MCF 10A (cell line): ENCODE measurements at regions not wholly inside any gene's neighbourhood (a gene's known extent, or its start where the extent isn't known, plus 50 kb on each side); places are given as distances from the start of the nearest gene placed in this dataset.

Experiments
- BruUV-seq: library from RNA; stranded (reverse); fragments of 400-500 nt; replicated peaks from 2 replicates; lab custom pipeline; 2021; lab: Mats Ljungman, UMichigan
- CTCF ChIA-PET: fragments of 300-600 bp; sonication (Branson Sonifier 250); formaldehyde crosslinking; extraction: SDS; loops from one replicate; lab custom pipeline; 2021; ENCODE audit warnings: antibody characterized with exemption, inconsistent platforms; lab: Yijun Ruan, JAX
- POLR2A ChIA-PET: fragments of 300-600, 350-650 bp; sonication (Branson Sonifier 250); formaldehyde crosslinking; extraction: SDS; loops from one replicate; lab custom pipeline; 2020; ENCODE audit warnings: antibody characterized with exemption, inconsistent platforms; lab: Yijun Ruan, JAX
- DNase-seq: peaks from one replicate; pipeline ENCODE4 v3.0.0-alpha.2; 2018; ENCODE audit not compliant: unreplicated experiment
- H3K27ac Mint-ChIP-seq: one replicate; pipeline ENCODE4 v1.8.0; 2022; ENCODE audit warnings: mild to moderate bottlenecking, low read depth, mixed read lengths; ENCODE audit not compliant: unreplicated experiment
- H3K27me3 Mint-ChIP-seq: one replicate; pipeline ENCODE4 v1.8.0; 2022; ENCODE audit warnings: mixed read lengths; ENCODE audit not compliant: insufficient read depth, unreplicated experiment
- H3K36me3 Mint-ChIP-seq: one replicate; pipeline ENCODE4 v1.8.0; 2022; ENCODE audit warnings: mild to moderate bottlenecking, moderate library complexity, mixed read lengths; ENCODE audit not compliant: insufficient read depth, unreplicated experiment
- H3K4me1 Mint-ChIP-seq: one replicate; pipeline ENCODE4 v1.8.0; 2022; ENCODE audit warnings: mixed read lengths; ENCODE audit not compliant: insufficient read depth, unreplicated experiment
- H3K4me3 Mint-ChIP-seq: one replicate; pipeline ENCODE4 v1.8.0; 2022; ENCODE audit warnings: mild to moderate bottlenecking, moderate library complexity, mixed read lengths; ENCODE audit not compliant: unreplicated experiment
- H3K9me3 Mint-ChIP-seq: one replicate; pipeline ENCODE4 v1.8.0; 2022; ENCODE audit warnings: mixed read lengths; ENCODE audit not compliant: unreplicated experiment
- intact Hi-C: fragments of 100-400 bp; cut with micrococcal nuclease; formaldehyde crosslinking; loops from 2 replicates; pipeline ENCODE4 v1.14.1; 2022
- TF ChIP-seq, protein P1 (sequence below): fragments of 200-600 bp; IDR thresholded peaks from one replicate; pipeline ENCODE4 v1.8.0; 2022; ENCODE audit warnings: antibody characterized with exemption, mild to moderate bottlenecking; ENCODE audit not compliant: unreplicated experiment

DNA sequence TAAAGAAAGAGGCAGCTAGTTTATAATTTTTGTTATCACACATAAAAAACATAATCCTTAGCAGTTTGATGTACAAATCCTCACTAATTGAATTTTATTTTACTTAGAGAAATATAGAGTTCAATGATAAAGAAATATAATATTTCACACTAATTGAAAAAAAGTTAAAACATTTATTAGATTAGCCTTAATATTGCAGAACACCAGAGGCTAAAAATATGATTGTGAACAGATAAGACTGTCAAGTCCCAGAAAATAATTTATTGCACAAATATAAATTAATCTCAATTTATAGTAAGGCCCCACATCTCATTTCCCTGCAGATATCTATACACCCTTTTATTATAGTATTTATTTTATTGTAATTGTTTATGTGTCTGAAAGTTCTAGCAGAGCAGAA is 690.8 kb upstream of the PHF14 start:
- peaks cover 18% of the 10 kb centered on the region for H3K27me3 Mint-ChIP-seq
- no peaks in the 10 kb centered on the region for H3K36me3 Mint-ChIP-seq
- no peaks in the 10 kb centered on the region for H3K9me3 Mint-ChIP-seq
- H3K27ac Mint-ChIP-seq = no peak overlapping the region
- ChIA-PET CTCF (no interaction called here), POLR2A (no interaction called here)
- no peak overlapping the region for H3K4me3 Mint-ChIP-seq
- intact Hi-C loops = no loop called here
- TF ChIP-seq, protein P1, sequence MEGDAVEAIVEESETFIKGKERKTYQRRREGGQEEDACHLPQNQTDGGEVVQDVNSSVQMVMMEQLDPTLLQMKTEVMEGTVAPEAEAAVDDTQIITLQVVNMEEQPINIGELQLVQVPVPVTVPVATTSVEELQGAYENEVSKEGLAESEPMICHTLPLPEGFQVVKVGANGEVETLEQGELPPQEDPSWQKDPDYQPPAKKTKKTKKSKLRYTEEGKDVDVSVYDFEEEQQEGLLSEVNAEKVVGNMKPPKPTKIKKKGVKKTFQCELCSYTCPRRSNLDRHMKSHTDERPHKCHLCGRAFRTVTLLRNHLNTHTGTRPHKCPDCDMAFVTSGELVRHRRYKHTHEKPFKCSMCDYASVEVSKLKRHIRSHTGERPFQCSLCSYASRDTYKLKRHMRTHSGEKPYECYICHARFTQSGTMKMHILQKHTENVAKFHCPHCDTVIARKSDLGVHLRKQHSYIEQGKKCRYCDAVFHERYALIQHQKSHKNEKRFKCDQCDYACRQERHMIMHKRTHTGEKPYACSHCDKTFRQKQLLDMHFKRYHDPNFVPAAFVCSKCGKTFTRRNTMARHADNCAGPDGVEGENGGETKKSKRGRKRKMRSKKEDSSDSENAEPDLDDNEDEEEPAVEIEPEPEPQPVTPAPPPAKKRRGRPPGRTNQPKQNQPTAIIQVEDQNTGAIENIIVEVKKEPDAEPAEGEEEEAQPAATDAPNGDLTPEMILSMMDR = no peak
- H3K4me1 Mint-ChIP-seq = no peaks in the 10 kb centered on the region
- no peak for DNase-seq
- BruUV-seq = no TSS peak

- CTCF ChIA-PET = no interaction called here
- H3K9me3 Mint-ChIP-seq = no peaks in the 10 kb centered on the region
- H3K36me3 Mint-ChIP-seq = no peaks in the 10 kb centered on the region
- no peak overlapping the region for H3K27ac Mint-ChIP-seq
- intact Hi-C loops = no loop called here
- no peaks in the 10 kb centered on the region for H3K4me1 Mint-ChIP-seq
- POLR2A ChIA-PET = interaction anchor here (0.6 kb wide), 1 partner anchor 16 kb away, joined by 3 read pairs; no protein-coding TSS in a partner anchor
- TF ChIP-seq, protein P1 = no peak
- BruUV-seq = no TSS peak
- DNase-seq = no peak
- H3K4me3 Mint-ChIP-seq = no peak overlapping the region
- H3K27me3 Mint-ChIP-seq = peaks cover 11% of the 10 kb centered on the region
Observed at GRCh38 chr7:10284001-10284400, 689.7 kb upstream of the PHF14 start.

GRCh38 chr7:10299384-10299783 is 674.3 kb upstream of the PHF14 start:
- no TSS peak for BruUV-seq
- no peak for DNase-seq
- no peaks in the 10 kb centered on the region for H3K36me3 Mint-ChIP-seq
- H3K27ac Mint-ChIP-seq = no peak overlapping the region
- H3K27me3 Mint-ChIP-seq = peaks cover 30% of the 10 kb centered on the region
- no peaks in the 10 kb centered on the region for H3K4me1 Mint-ChIP-seq
- no peaks in the 10 kb centered on the region for H3K9me3 Mint-ChIP-seq
- intact Hi-C loops = no loop called here
- H3K4me3 Mint-ChIP-seq = no peak overlapping the region
- ChIA-PET CTCF (no interaction called here), POLR2A (no interaction called here)
- TF ChIP-seq, protein P1 = no peak

DNA sequence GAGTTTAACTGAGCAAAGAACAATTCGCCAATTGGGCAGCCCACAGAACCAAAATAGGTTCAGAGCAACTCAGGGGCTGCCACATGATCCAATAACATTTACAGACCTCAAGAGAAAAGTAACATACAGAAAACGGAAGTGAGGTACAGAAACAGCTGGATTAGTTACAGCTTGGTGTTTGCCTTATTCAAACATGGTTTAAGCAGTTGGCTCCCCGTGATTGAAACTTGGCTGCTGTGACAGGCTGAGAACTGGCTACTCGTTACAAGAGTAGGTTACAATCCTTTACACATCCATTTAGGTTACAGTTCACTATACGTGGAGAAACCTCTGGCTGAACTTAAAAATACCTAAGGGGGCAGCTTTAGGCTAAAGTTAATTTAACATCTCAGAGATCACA is 673.1 kb upstream of the PHF14 start:
- no TSS peak for BruUV-seq
- H3K4me1 Mint-ChIP-seq = no peaks in the 10 kb centered on the region
- POLR2A ChIA-PET = interaction anchor here (0.7 kb wide), 1 partner anchor 16 kb away, joined by 3 read pairs; no protein-coding TSS in a partner anchor
- CTCF ChIA-PET = no interaction called here
- no peaks in the 10 kb centered on the region for H3K9me3 Mint-ChIP-seq
- DNase-seq = no peak
- TF ChIP-seq, protein P1 = no peak
- H3K36me3 Mint-ChIP-seq = no peaks in the 10 kb centered on the region
- H3K27ac Mint-ChIP-seq = no peak overlapping the region
- intact Hi-C loops = no loop called here
- no peak overlapping the region for H3K4me3 Mint-ChIP-seq
- peaks cover 35% of the 10 kb centered on the region for H3K27me3 Mint-ChIP-seq
